Peyer's patch (tissue), 4 donors: ENCODE measurements at regions not wholly inside any gene's neighbourhood (a gene's known extent, or its start where the extent isn't known, plus 50 kb on each side); places are given as distances from the start of the nearest gene placed in this dataset.
"Not testable (repeated sequence)": the region's sequence is repeated elsewhere in the genome, so short reads cannot be mapped to it uniquely, and the experiment has no call there.

Experiments used
- DNase-seq, 3 donors: peaks; one replicate each; pipeline ENCODE4 v3.0.0-alpha.2; 2017 to 2019
- H3K27ac ChIP-seq, 4 donors: fragments of 200-600 bp; sonication (generic); one replicate each; pipeline ENCODE4 v1.5.1; 2016 to 2019
- H3K27me3 ChIP-seq, 2 donors: fragments of 200-600 bp; sonication (generic); one replicate each; pipeline ENCODE4 v1.5.1; 2019
- H3K36me3 ChIP-seq, 3 donors: fragments of 200-600 bp; sonication (generic); one replicate each; pipeline ENCODE4 v1.5.1; 2016 to 2019
- H3K4me1 ChIP-seq, 4 donors: fragments of 200-600 bp; sonication (generic); one replicate each; pipeline ENCODE4 v1.5.1; 2016 to 2019
- H3K4me3 ChIP-seq, 4 donors: fragments of 200-600 bp; sonication (generic); 1 replicate in 3 of 4; 2 replicates in 1 of 4; pipeline ENCODE4 v1.5.1; 2016 to 2019; ENCODE audit warnings: mild to moderate bottlenecking in 1 of 4
- H3K9me3 ChIP-seq, 4 donors: fragments of 200-600 bp; sonication (generic); one replicate each; pipeline ENCODE4 v1.5.1; 2016 to 2019; ENCODE audit warnings: mild to moderate bottlenecking in 1 of 4
- POLR2A ChIP-seq, 2 donors: fragments of 450-650 bp; IDR thresholded peaks; one replicate each; pipeline ENCODE4 v1.5.1; 2017; ENCODE audit warnings: antibody characterized with exemption in 2 of 2, mild to moderate bottlenecking in 2 of 2, moderate library complexity in 2 of 2
- TF ChIP-seq, protein P1 (sequence below), 6 experiments: fragments of 450-650 bp in 4 of 6; fragments of 200-600 bp in 2 of 6; sonication (generic) in 1 of 6; IDR thresholded peaks; one replicate each; pipeline ENCODE4 v1.5.1; 2017 to 2019; ENCODE audit warnings: antibody characterized with exemption in 6 of 6, mild to moderate bottlenecking in 3 of 6, moderate library complexity in 1 of 6

GRCh38 chr4:31851946-31852345 is 1131.8 kb downstream of the PCDH7 start:
- H3K27ac ChIP-seq, result no peak overlapping the region
- no peaks in the 10 kb centered on the region for H3K9me3 ChIP-seq
- no peaks in the 10 kb centered on the region for H3K36me3 ChIP-seq
- DNase-seq, result no peak
- H3K27me3 ChIP-seq, result no peaks in the 10 kb centered on the region
- TF ChIP-seq, protein P1, sequence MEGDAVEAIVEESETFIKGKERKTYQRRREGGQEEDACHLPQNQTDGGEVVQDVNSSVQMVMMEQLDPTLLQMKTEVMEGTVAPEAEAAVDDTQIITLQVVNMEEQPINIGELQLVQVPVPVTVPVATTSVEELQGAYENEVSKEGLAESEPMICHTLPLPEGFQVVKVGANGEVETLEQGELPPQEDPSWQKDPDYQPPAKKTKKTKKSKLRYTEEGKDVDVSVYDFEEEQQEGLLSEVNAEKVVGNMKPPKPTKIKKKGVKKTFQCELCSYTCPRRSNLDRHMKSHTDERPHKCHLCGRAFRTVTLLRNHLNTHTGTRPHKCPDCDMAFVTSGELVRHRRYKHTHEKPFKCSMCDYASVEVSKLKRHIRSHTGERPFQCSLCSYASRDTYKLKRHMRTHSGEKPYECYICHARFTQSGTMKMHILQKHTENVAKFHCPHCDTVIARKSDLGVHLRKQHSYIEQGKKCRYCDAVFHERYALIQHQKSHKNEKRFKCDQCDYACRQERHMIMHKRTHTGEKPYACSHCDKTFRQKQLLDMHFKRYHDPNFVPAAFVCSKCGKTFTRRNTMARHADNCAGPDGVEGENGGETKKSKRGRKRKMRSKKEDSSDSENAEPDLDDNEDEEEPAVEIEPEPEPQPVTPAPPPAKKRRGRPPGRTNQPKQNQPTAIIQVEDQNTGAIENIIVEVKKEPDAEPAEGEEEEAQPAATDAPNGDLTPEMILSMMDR (IDR thresholded peaks at IDR 0.05), result no peak
- no peak for TF ChIP-seq POLR2A (IDR thresholded peaks at IDR 0.05)
- H3K4me3 ChIP-seq, result no peak overlapping the region
- no peaks in the 10 kb centered on the region for H3K4me1 ChIP-seq

GRCh38 chr4:31877429-31877828 is 1157.3 kb downstream of the PCDH7 start:
- no peaks in the 10 kb centered on the region for H3K9me3 ChIP-seq
- no peaks in the 10 kb centered on the region for H3K4me1 ChIP-seq
- H3K27me3 ChIP-seq, result no peaks in the 10 kb centered on the region
- no peak for DNase-seq
- no peak overlapping the region for H3K27ac ChIP-seq
- H3K36me3 ChIP-seq, result no peaks in the 10 kb centered on the region
- TF ChIP-seq POLR2A (IDR thresholded peaks at IDR 0.05), result no peak
- H3K4me3 ChIP-seq, result no peak overlapping the region

- DNase-seq, H3K27ac ChIP-seq, H3K27me3 ChIP-seq, H3K36me3 ChIP-seq, H3K9me3 ChIP-seq, H3K4me1 ChIP-seq, H3K4me3 ChIP-seq: not testable (repeated sequence)
These were observed 1160.7 kb downstream of the PCDH7 start for GRCh38 chr4:31880837-31881236.

GRCh38 chr4:31896349-31896748 is 1176.2 kb downstream of the PCDH7 start:
- Histone ChIP-seq H3K36me3 (no peaks in the 10 kb centered on the region), H3K4me1 (no peaks in the 10 kb centered on the region), H3K4me3 (no peak overlapping the region), H3K27ac (no peak overlapping the region), H3K27me3 (no peaks in the 10 kb centered on the region), H3K9me3 (no peaks in the 10 kb centered on the region)
- TF ChIP-seq POLR2A (IDR thresholded peaks at IDR 0.05), result no peak
- TF ChIP-seq, protein P1 (IDR thresholded peaks at IDR 0.05), result no peak
- DNase-seq, result no peak

DNA sequence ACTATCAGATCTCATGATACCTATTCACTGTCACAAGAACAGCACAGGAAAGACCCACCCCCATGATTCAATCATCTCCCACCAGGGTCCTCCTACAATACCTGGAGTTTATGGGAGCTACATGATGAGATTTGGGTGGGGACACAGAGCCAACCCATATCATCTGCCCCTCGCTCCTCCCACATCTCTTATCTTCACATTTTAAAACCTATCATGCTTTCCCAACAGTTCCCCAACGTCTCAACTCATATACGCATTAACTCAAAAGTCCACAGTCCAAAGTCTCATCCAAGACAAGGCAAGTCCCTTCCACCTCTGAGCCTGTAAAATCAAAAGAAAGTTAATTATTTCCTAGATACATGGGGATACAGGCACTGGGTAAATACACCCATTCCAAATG is 1185.2 kb downstream of the PCDH7 start:
- Histone ChIP-seq H3K9me3 (no peaks in the 10 kb centered on the region), H3K4me3 (no peak overlapping the region), H3K4me1 (no peaks in the 10 kb centered on the region), H3K27ac (no peak overlapping the region), H3K36me3 (no peaks in the 10 kb centered on the region), H3K27me3 (no peaks in the 10 kb centered on the region)
- TF ChIP-seq, protein P1 (IDR thresholded peaks at IDR 0.05), result no peak
- TF ChIP-seq POLR2A (IDR thresholded peaks at IDR 0.05), result no peak
- DNase-seq, result no peak

DNA sequence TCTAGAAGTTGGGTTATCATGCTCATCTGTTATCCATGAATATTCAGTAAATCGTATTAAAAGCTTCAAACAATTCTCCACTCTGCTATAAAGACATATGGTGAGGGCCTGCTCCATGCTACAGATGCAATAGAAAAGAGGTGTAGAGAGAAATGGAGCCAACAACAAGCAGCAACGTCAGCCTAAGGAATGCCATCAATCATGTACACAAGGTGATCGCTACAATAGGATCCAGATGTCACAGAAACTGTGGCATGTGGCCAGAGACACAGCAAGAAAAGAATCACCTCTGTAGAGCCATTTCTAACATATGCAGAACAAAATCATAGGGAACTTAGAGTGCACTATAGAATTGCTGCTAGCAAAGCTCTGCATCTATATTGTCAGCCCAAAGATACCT is 1188.1 kb downstream of the PCDH7 start:
- no peak for DNase-seq
- H3K27ac ChIP-seq, result no peak overlapping the region
- no peaks in the 10 kb centered on the region for H3K36me3 ChIP-seq
- no peaks in the 10 kb centered on the region for H3K9me3 ChIP-seq
- no peak overlapping the region for H3K4me3 ChIP-seq
- H3K27me3 ChIP-seq, result no peaks in the 10 kb centered on the region
- H3K4me1 ChIP-seq, result no peaks in the 10 kb centered on the region
- TF ChIP-seq, protein P1 (IDR thresholded peaks at IDR 0.05), result no peak
- TF ChIP-seq POLR2A (IDR thresholded peaks at IDR 0.05), result no peak

DNA sequence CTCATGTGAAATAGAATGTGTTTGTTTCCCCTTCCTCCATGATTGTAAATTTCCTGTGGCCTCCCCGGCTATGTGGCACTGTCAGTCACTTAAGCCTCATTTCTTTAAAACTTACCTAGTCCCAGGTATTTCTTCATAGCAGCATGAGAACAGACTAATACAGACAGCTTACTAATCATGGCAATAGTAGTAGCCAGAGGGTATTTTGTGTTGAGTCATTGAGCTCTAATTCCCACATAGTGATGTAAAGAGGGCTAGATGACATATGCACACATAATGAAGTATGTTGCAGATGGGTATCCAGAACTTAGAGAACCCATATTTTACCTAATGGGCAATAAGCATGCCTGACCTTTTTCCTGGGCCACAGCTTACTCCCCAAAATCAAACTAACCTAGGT is 1197.2 kb downstream of the PCDH7 start:
- no peak overlapping the region for H3K4me3 ChIP-seq
- no peak overlapping the region for H3K27ac ChIP-seq
- H3K9me3 ChIP-seq, result no peaks in the 10 kb centered on the region
- no peak for TF ChIP-seq POLR2A (IDR thresholded peaks at IDR 0.05)
- TF ChIP-seq, protein P1 (IDR thresholded peaks at IDR 0.05), result no peak
- H3K27me3 ChIP-seq, result no peaks in the 10 kb centered on the region
- no peaks in the 10 kb centered on the region for H3K4me1 ChIP-seq
- no peaks in the 10 kb centered on the region for H3K36me3 ChIP-seq
- no peak for DNase-seq
